Osteoblast (primary cell): ENCODE measurements at regions not wholly inside any gene's neighbourhood (a gene's known extent, or its start where the extent isn't known, plus 50 kb on each side); places are given as distances from the start of the nearest gene placed in this dataset.

Source experiments
- DNase-seq: peaks from one replicate; pipeline ENCODE4 v3.0.0; 2011; ENCODE audit warnings: low spot score, mixed read lengths; ENCODE audit not compliant: insufficient read length; ENCODE audit errors: missing footprints
- H2AFZ ChIP-seq: 2 replicates; pipeline ENCODE4 v1.6.0; 2011; ENCODE audit warnings: mild to moderate bottlenecking, low read length
- H3K27ac ChIP-seq: 2 replicates; pipeline ENCODE4 v1.5.1; 2011; ENCODE audit warnings: mild to moderate bottlenecking, low read depth, low read length, moderate library complexity
- H3K27me3 ChIP-seq: 2 replicates; pipeline ENCODE4 v1.6.0; 2012; ENCODE audit warnings: mild to moderate bottlenecking, control low read depth, inconsistent platforms, low read length, moderate library complexity; ENCODE audit not compliant: insufficient read depth
- H3K36me3 ChIP-seq: 2 replicates; pipeline ENCODE4 v1.5.1; 2011; ENCODE audit warnings: mild to moderate bottlenecking, low read length, control low read depth, moderate library complexity; ENCODE audit not compliant: insufficient read depth
- H3K4me1 ChIP-seq: 2 replicates; pipeline ENCODE4 v1.5.1; 2011; ENCODE audit warnings: mild to moderate bottlenecking, low read length, control low read depth, moderate library complexity; ENCODE audit not compliant: insufficient read depth
- H3K4me2 ChIP-seq: 2 replicates; pipeline ENCODE4 v1.6.0; 2011; ENCODE audit warnings: mild to moderate bottlenecking, low read length; ENCODE audit not compliant: insufficient read depth
- H3K4me3 ChIP-seq: fragments of 200-600 bp; sonication (generic); 3 replicates; pipeline ENCODE4 v1.5.1; 2012; ENCODE audit warnings: mild to moderate bottlenecking, low read length, inconsistent platforms; ENCODE audit not compliant: insufficient read depth
- H3K79me2 ChIP-seq: 2 replicates; pipeline ENCODE4 v1.6.0; 2012; ENCODE audit warnings: mild to moderate bottlenecking, low read length, control low read depth, inconsistent platforms; ENCODE audit not compliant: insufficient read depth
- H3K9me3 ChIP-seq: 2 replicates; pipeline ENCODE4 v1.5.1; 2011; ENCODE audit warnings: low read depth, low read length, control low read depth
- H4K20me1 ChIP-seq: 2 replicates; pipeline ENCODE4 v1.6.0; 2012; ENCODE audit warnings: mild to moderate bottlenecking, low read length, control low read depth; ENCODE audit not compliant: insufficient read depth
- TF ChIP-seq, protein P1 (sequence below): IDR thresholded peaks from 2 replicates; pipeline ENCODE4 v1.5.1; 2011; ENCODE audit warnings: mild to moderate bottlenecking, low read depth, low read length, moderate library complexity; ENCODE audit errors: extremely low read depth

DNA sequence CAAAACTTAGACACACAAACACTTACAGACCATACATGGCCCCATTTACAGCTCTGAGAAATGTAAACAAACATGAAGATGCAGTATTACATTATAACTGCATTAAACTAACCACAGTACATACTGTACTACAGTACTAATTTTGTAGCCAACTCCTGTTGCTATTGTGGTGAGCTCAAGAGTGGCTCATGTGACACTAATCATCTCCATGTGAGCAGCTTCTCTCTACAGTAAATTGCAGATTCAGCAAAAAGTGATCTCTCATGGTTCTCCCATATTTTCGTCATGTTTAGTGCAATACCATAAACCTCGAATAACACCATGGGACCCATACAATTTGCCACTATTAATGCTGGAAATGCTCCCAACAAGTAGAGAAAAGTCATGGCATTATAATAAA is 860.4 kb downstream of the EPHA7 start:
- Histone ChIP-seq H4K20me1 (no peaks in the 10 kb centered on the region), H3K27ac (no peak overlapping the region), H3K9me3 (no peaks in the 10 kb centered on the region), H3K36me3 (no peaks in the 10 kb centered on the region), H3K27me3 (no peaks in the 10 kb centered on the region), H3K79me2 (no peaks in the 10 kb centered on the region), H2AFZ (no peak overlapping the region), H3K4me3 (no peak overlapping the region), H3K4me2 (no peak overlapping the region), H3K4me1 (no peaks in the 10 kb centered on the region)
- TF ChIP-seq, protein P1, sequence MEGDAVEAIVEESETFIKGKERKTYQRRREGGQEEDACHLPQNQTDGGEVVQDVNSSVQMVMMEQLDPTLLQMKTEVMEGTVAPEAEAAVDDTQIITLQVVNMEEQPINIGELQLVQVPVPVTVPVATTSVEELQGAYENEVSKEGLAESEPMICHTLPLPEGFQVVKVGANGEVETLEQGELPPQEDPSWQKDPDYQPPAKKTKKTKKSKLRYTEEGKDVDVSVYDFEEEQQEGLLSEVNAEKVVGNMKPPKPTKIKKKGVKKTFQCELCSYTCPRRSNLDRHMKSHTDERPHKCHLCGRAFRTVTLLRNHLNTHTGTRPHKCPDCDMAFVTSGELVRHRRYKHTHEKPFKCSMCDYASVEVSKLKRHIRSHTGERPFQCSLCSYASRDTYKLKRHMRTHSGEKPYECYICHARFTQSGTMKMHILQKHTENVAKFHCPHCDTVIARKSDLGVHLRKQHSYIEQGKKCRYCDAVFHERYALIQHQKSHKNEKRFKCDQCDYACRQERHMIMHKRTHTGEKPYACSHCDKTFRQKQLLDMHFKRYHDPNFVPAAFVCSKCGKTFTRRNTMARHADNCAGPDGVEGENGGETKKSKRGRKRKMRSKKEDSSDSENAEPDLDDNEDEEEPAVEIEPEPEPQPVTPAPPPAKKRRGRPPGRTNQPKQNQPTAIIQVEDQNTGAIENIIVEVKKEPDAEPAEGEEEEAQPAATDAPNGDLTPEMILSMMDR, result no peak
- DNase-seq, result no peak

DNA sequence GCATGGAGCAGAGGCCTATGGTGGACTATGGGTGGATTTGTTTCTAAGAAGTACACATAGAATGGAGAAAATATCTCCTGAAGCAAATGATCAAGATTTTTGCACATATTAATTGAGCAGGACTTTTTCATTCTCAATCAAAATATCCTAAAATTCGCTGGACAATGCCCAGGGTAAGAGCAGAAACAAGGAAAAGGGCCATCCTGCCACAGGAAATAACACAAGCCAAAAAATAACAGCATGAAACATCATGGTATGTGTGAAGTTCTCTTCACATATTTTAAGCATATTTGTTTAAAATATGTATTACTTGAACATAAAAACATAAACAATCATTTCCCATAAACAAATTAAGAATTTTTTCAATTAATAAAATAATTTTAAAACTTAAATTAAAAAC is 868.9 kb downstream of the EPHA7 start:
- no peak overlapping the region for H3K4me3 ChIP-seq
- H3K9me3 ChIP-seq, result peaks cover 6% of the 10 kb centered on the region
- H4K20me1 ChIP-seq, result no peaks in the 10 kb centered on the region
- no peaks in the 10 kb centered on the region for H3K79me2 ChIP-seq
- H2AFZ ChIP-seq, result no peak overlapping the region
- TF ChIP-seq, protein P1, result no peak
- H3K36me3 ChIP-seq, result no peaks in the 10 kb centered on the region
- H3K27ac ChIP-seq, result no peak overlapping the region
- no peak for DNase-seq
- H3K4me1 ChIP-seq, result no peaks in the 10 kb centered on the region
- H3K27me3 ChIP-seq, result no peaks in the 10 kb centered on the region
- no peak overlapping the region for H3K4me2 ChIP-seq

- Histone ChIP-seq H3K27me3 (no peaks in the 10 kb centered on the region), H3K36me3 (no peaks in the 10 kb centered on the region), H3K27ac (no peak overlapping the region), H3K4me1 (no peaks in the 10 kb centered on the region), H3K9me3 (peaks cover 2% of the 10 kb centered on the region), H3K4me3 (no peak overlapping the region), H2AFZ (no peak overlapping the region), H4K20me1 (no peaks in the 10 kb centered on the region), H3K79me2 (no peaks in the 10 kb centered on the region), H3K4me2 (no peak overlapping the region)
- no peak for DNase-seq
- TF ChIP-seq, protein P1, result no peak
Observed at GRCh38 chr6:92545861-92546260, 873.5 kb downstream of the EPHA7 start.

DNA sequence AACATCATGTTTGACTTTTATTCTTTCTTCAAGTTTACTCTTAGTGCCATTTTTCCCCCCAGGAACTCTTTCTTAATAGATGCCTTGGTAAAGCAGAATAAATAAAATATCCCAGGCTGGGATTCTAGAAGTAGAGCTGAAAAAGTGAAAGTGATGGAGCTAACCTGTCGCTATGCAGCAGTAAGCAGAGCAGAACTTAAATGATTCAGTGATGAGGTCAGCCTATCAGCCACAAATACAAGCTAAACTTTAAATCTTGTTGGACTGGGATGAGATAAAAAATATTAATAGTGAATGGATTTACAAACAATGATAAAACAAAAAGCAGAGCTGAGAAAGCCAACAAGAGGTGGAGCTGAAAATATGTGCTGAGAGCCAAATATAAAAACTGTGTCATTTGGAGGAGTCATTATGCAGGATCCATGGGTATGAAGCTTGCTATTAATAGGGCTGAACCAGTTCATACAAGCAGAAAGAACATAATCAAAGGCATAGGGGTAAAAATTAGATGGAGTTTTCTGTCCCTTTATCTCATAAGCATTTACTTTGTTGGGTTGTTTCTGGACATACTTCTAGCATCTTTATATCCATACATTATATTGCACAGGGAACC is 877.8 kb downstream of the EPHA7 start:
- TF ChIP-seq, protein P1, result no peak
- Histone ChIP-seq H3K4me3 (no peak overlapping the region), H3K27ac (no peak overlapping the region), H3K27me3 (no peaks in the 10 kb centered on the region), H3K79me2 (no peaks in the 10 kb centered on the region), H2AFZ (no peak overlapping the region), H3K9me3 (peaks cover 2% of the 10 kb centered on the region), H3K36me3 (no peaks in the 10 kb centered on the region), H3K4me2 (no peak overlapping the region), H4K20me1 (no peaks in the 10 kb centered on the region), H3K4me1 (no peaks in the 10 kb centered on the region)
- no peak for DNase-seq
